Chondrocyte (in vitro differentiated cells): ENCODE measurements at regions not wholly inside any gene's neighbourhood (a gene's known extent, or its start where the extent isn't known, plus 50 kb on each side); places are given as distances from the start of the nearest gene placed in this dataset.
A peak's percentile ranks its signal among the peaks of the same experiment; 100 is the strongest.

Source experiments
- DNase-seq: peaks from one replicate; pipeline ENCODE4 v3.0.0; 2021; ENCODE audit warnings: mixed read lengths, low spot score
- H3K27ac Mint-ChIP-seq: one replicate; pipeline ENCODE4 v1.8.0; 2021; ENCODE audit warnings: mild to moderate bottlenecking, moderate library complexity, mixed read lengths; ENCODE audit not compliant: unreplicated experiment
- H3K27me3 Mint-ChIP-seq: 2 replicates; pipeline ENCODE4 v1.8.0; 2021; ENCODE audit warnings: low read depth, mixed read lengths
- H3K36me3 Mint-ChIP-seq: 2 replicates; pipeline ENCODE4 v1.8.0; 2021; ENCODE audit warnings: low read depth, mixed read lengths
- H3K4me1 Mint-ChIP-seq: 2 replicates; pipeline ENCODE4 v1.8.0; 2021; ENCODE audit warnings: low read depth, mild to moderate bottlenecking, mixed read lengths
- H3K4me3 Mint-ChIP-seq: one replicate; pipeline ENCODE4 v1.8.0; 2021; ENCODE audit warnings: mild to moderate bottlenecking, moderate library complexity, mixed read lengths; ENCODE audit not compliant: unreplicated experiment
- H3K9me3 Mint-ChIP-seq: 2 replicates; pipeline ENCODE4 v1.8.0; 2021; ENCODE audit warnings: low read depth, mixed read lengths
- TF ChIP-seq, protein P1 (sequence below): fragments of 200-600 bp; sonication (generic); IDR thresholded peaks from 2 replicates; pipeline ENCODE4 v1.5.0; 2021; ENCODE audit warnings: antibody characterized with exemption, mild to moderate bottlenecking, moderate library complexity

DNA sequence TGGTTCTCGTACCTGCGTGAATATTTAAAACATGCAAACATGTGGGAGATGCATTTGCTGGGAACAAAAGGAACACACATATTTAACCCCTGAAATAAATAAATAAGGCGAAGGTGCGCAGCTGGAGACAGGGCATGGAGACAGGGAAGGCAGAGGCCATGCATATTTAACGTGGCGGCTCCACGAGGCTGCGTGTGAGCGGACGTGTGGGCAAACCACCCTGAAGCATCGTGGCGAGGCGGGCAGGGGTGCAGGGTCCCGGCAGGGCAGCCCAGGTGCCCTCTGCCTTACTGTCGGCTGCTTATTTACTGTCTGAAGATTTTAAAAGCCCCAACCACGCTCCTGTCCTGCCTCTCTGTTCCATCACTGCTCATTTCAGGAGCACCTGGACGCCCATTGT lies 104.0 kb upstream of the ACTRT2 start:
- Mint-ChIP-seq H3K4me1 (no peaks in the 10 kb centered on the region), H3K9me3 (peaks cover 8% of the 10 kb centered on the region), H3K27me3 (no peaks in the 10 kb centered on the region), H3K36me3 (no peaks in the 10 kb centered on the region), H3K4me3 (no peak overlapping the region), H3K27ac (no peak overlapping the region)
- DNase-seq: no peak
- TF ChIP-seq, protein P1, sequence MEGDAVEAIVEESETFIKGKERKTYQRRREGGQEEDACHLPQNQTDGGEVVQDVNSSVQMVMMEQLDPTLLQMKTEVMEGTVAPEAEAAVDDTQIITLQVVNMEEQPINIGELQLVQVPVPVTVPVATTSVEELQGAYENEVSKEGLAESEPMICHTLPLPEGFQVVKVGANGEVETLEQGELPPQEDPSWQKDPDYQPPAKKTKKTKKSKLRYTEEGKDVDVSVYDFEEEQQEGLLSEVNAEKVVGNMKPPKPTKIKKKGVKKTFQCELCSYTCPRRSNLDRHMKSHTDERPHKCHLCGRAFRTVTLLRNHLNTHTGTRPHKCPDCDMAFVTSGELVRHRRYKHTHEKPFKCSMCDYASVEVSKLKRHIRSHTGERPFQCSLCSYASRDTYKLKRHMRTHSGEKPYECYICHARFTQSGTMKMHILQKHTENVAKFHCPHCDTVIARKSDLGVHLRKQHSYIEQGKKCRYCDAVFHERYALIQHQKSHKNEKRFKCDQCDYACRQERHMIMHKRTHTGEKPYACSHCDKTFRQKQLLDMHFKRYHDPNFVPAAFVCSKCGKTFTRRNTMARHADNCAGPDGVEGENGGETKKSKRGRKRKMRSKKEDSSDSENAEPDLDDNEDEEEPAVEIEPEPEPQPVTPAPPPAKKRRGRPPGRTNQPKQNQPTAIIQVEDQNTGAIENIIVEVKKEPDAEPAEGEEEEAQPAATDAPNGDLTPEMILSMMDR: no peak

GRCh38 chr1:2918441-2918840 lies 102.8 kb upstream of the ACTRT2 start:
- Mint-ChIP-seq H3K9me3 (peaks cover 8% of the 10 kb centered on the region), H3K36me3 (no peaks in the 10 kb centered on the region), H3K4me3 (no peak overlapping the region), H3K27ac (no peak overlapping the region), H3K4me1 (no peaks in the 10 kb centered on the region), H3K27me3 (no peaks in the 10 kb centered on the region)
- no peak for DNase-seq
- TF ChIP-seq, protein P1: no peak

DNA sequence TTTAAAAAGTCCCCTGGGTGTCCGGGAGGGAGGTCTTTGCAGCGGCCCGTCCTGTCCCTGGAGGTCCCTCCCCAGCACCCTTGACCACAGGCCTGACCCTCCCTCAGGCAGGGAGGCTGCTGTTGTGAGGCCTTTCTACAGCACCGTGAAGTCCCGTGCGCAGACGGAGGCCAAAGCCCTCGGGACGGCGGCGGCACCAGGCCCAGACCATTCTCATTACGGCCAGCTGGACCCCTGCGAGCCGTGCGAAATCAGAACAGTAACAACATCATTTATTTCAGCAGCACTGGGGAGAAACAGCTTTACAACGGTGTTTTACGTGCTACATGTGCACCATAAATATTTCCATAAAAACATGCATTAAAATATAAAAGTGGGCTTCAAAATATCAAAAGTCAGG lies 101.4 kb upstream of the ACTRT2 start:
- Mint-ChIP-seq H3K36me3 (peaks cover under 1% of the 10 kb centered on the region), H3K27me3 (no peaks in the 10 kb centered on the region), H3K4me1 (no peaks in the 10 kb centered on the region), H3K4me3 (no peak overlapping the region), H3K27ac (no peak overlapping the region), H3K9me3 (peaks cover 11% of the 10 kb centered on the region)
- TF ChIP-seq, protein P1: no peak
- DNase-seq: no peak

DNA sequence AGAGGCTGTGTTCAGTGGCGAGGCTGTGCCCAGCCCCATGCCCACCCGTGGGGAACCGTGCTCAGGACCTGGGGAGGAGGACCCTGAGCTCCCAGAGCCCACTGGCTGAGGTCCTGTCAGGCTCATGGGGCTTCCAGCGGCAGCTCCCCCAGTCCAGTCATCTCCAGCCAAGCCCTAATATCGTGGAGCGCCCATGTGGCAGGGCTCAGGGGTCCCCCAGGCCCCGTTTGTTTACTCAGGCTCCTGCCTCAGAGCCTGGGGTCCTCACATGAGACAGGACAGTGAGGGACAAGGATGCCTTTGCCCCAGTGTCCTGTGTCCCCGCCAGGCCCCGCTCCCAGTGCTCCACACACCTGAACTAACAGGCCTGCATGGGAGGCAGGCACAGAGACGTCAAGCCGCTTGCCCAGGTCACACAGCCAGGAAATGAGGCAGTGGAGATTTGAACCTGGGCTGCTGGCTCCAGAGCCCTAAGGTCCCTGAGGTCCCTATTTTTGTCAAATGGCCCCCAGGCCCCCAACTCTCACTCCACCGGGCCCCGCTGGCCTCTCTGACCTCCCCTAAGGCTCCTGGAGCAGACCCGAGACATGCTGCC lies 100.7 kb upstream of the ACTRT2 start:
- H3K27ac Mint-ChIP-seq: no peak overlapping the region
- H3K27me3 Mint-ChIP-seq: no peaks in the 10 kb centered on the region
- H3K4me1 Mint-ChIP-seq: no peaks in the 10 kb centered on the region
- H3K9me3 Mint-ChIP-seq: peaks cover 9% of the 10 kb centered on the region
- DNase-seq: no peak
- TF ChIP-seq, protein P1: no peak
- H3K4me3 Mint-ChIP-seq: no peak overlapping the region
- H3K36me3 Mint-ChIP-seq: peaks cover 1% of the 10 kb centered on the region

- DNase-seq: no peak
- TF ChIP-seq, protein P1: peak; percentile 45
- Mint-ChIP-seq H3K4me1 (peaks cover 7% of the 10 kb centered on the region), H3K27ac (no peak overlapping the region), H3K36me3 (peaks cover 1% of the 10 kb centered on the region), H3K9me3 (peaks cover 3% of the 10 kb centered on the region), H3K4me3 (no peak overlapping the region), H3K27me3 (no peaks in the 10 kb centered on the region)
Measured at GRCh38 chr1:2921970-2922686, 99.1 kb upstream of the ACTRT2 start.
